OCI-LY7 (cell line): ENCODE measurements at regions not wholly inside any gene's neighbourhood (a gene's known extent, or its start where the extent isn't known, plus 50 kb on each side); places are given as distances from the start of the nearest gene placed in this dataset.

Source experiments
- BruUV-seq: library from RNA; stranded (reverse); fragments of 400-500 nt; replicated peaks from 2 replicates; lab custom pipeline; 2021; lab: Mats Ljungman, UMichigan
- CTCF ChIA-PET: fragments of 300-600 bp; sonication (Branson Sonifier 250); formaldehyde crosslinking; loops from one replicate; lab custom pipeline; 2022; ENCODE audit warnings: antibody characterized with exemption; ENCODE audit not compliant: unreplicated experiment; lab: Charles Lee
- POLR2A ChIA-PET: fragments of 300-600 bp; sonication (Branson Sonifier 250); formaldehyde crosslinking; loops from one replicate; lab custom pipeline; 2022; ENCODE audit warnings: antibody characterized with exemption; lab: Charles Lee
- DNase-seq: peaks from one replicate; pipeline ENCODE4 v3.0.0-alpha.2; 2015; ENCODE audit warnings: low spot score
- H2AFZ ChIP-seq: fragments of 200-600 bp; sonication (generic), shearing (Covaris generic); 2 replicates; pipeline ENCODE4 v1.6.1; 2014; ENCODE audit warnings: mild to moderate bottlenecking, antibody characterized with exemption, low read length, moderate library complexity
- H3K27ac ChIP-seq: fragments of 200-600 bp; sonication (generic); 2 replicates; pipeline ENCODE4 v1.5.1; 2014; ENCODE audit warnings: mixed run types, low read depth, mild to moderate bottlenecking, moderate library complexity, low read length, inconsistent platforms; ENCODE audit not compliant: poor library complexity, severe bottlenecking
- H3K36me3 ChIP-seq: fragments of 200-600 bp; sonication (generic); 2 replicates; pipeline ENCODE4 v1.6.1; 2014; ENCODE audit warnings: mild to moderate bottlenecking, antibody characterized with exemption, low read length, moderate library complexity, mixed read lengths; ENCODE audit not compliant: insufficient read depth
- H3K4me1 ChIP-seq: fragments of 200-600 bp; sonication (generic); 2 replicates; pipeline ENCODE4 v1.5.1; 2014; ENCODE audit warnings: mild to moderate bottlenecking, low read length; ENCODE audit not compliant: insufficient read depth, poor library complexity, severe bottlenecking
- H3K4me2 ChIP-seq: fragments of 200-600 bp; sonication (generic); 2 replicates; pipeline ENCODE4 v1.6.1; 2014; ENCODE audit warnings: mild to moderate bottlenecking, low read length
- H3K4me3 ChIP-seq: fragments of 200-600 bp; sonication (generic); 2 replicates; pipeline ENCODE4 v1.5.1; 2014; ENCODE audit warnings: mild to moderate bottlenecking, low read depth, low read length; ENCODE audit not compliant: poor library complexity, severe bottlenecking
- H3K79me2 ChIP-seq: fragments of 200-600 bp; sonication (generic); 2 replicates; pipeline ENCODE4 v1.6.1; 2016; ENCODE audit warnings: low read depth, mild to moderate bottlenecking, low read length, moderate library complexity, mixed read lengths; ENCODE audit not compliant: insufficient read depth
- H3K9me2 ChIP-seq: fragments of 200-600 bp; sonication (generic); 2 replicates; pipeline ENCODE4 v1.6.1; 2016; ENCODE audit warnings: mild to moderate bottlenecking, low read length, mixed read lengths; ENCODE audit not compliant: insufficient read depth
- H3K9me3 ChIP-seq: fragments of 200-600 bp; sonication (generic); 2 replicates; pipeline ENCODE4 v1.6.1; 2014; ENCODE audit warnings: mild to moderate bottlenecking, mixed run types, low read length, mixed read lengths
- H4K20me1 ChIP-seq: fragments of 200-600 bp; sonication (generic); 2 replicates; pipeline ENCODE4 v1.6.1; 2014; ENCODE audit warnings: mild to moderate bottlenecking, antibody characterized with exemption, low read length, moderate library complexity, mixed read lengths; ENCODE audit not compliant: insufficient read depth
- EZH2phosphoT487 ChIP-seq: fragments of 200-600 bp; sonication (generic); IDR thresholded peaks from 2 replicates; pipeline ENCODE4 v1.6.1; 2018; ENCODE audit warnings: low read depth, borderline replicate concordance, mild to moderate bottlenecking, mixed run types, antibody characterized with exemption, low read length, moderate library complexity, mixed read lengths
- intact Hi-C: fragments of 100-400 bp; cut with micrococcal nuclease; formaldehyde crosslinking; loops from one replicate; pipeline ENCODE4 v1.10.0; 2022; ENCODE audit not compliant: unreplicated experiment
- TF ChIP-seq, protein P1 (sequence below): fragments of 200-600 bp; sonication (generic); conservative IDR thresholded peaks from 2 replicates; pipeline ENCODE4 v1.5.1; 2014; ENCODE audit warnings: mild to moderate bottlenecking, antibody characterized with exemption, low read length, moderate library complexity, mixed read lengths

DNA sequence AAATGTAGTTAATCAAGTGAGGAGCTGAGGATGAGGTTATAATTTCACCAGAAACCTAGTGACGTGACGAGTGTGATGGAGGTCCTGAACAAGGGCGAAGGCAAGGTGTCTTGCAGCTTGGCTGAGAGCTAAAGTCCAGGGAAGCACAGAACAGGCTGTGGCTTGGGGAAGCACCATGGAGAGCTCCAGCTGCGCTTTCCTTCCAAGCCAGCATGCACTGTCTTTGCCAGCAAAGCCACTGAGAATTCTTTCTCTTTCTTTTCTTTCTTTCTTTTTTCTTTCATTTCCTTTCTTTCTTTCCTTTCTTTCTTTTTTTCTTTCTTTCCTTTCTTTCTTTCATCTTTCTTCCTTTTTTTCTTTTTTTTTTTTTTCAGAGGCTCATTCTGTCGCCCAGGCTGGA lies 239.3 kb downstream of the FBXO15 start:
- Histone ChIP-seq H3K36me3 (no peaks in the 10 kb centered on the region), H3K9me2 (no peaks in the 10 kb centered on the region), H3K4me2 (no peak overlapping the region), H4K20me1 (no peaks in the 10 kb centered on the region), H3K27ac (no peak overlapping the region), H2AFZ (no peak overlapping the region), H3K4me1 (no peaks in the 10 kb centered on the region), H3K4me3 (no peak overlapping the region), H3K79me2 (no peaks in the 10 kb centered on the region), H3K9me3 (no peaks in the 10 kb centered on the region)
- TF ChIP-seq, protein P1, sequence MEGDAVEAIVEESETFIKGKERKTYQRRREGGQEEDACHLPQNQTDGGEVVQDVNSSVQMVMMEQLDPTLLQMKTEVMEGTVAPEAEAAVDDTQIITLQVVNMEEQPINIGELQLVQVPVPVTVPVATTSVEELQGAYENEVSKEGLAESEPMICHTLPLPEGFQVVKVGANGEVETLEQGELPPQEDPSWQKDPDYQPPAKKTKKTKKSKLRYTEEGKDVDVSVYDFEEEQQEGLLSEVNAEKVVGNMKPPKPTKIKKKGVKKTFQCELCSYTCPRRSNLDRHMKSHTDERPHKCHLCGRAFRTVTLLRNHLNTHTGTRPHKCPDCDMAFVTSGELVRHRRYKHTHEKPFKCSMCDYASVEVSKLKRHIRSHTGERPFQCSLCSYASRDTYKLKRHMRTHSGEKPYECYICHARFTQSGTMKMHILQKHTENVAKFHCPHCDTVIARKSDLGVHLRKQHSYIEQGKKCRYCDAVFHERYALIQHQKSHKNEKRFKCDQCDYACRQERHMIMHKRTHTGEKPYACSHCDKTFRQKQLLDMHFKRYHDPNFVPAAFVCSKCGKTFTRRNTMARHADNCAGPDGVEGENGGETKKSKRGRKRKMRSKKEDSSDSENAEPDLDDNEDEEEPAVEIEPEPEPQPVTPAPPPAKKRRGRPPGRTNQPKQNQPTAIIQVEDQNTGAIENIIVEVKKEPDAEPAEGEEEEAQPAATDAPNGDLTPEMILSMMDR = no peak
- TF ChIP-seq EZH2phosphoT487 = no peak
- ChIA-PET POLR2A (no interaction called here), CTCF (no interaction called here)
- DNase-seq = no peak
- intact Hi-C loops = no loop called here
- no TSS peak for BruUV-seq

DNA sequence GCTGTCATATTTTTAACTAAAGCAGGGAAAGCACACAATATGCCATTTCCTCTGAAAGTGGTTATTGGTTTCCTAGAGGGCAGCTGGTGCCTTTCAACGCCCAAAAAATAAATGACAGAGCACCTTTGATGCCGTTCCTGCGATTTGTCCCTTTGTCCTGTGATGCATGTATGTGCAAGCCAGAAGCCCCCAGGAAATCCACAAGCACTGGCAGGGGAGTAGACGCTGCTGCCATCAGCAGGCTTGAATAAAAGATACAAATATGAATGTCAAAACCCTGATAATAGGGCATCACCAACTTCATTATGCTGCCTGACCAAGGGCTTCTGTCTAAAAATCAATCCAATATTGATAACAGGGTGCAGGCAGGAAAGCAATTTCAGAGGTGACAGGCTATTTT lies 246.1 kb downstream of the FBXO15 start:
- intact Hi-C loops = no loop called here

DNA sequence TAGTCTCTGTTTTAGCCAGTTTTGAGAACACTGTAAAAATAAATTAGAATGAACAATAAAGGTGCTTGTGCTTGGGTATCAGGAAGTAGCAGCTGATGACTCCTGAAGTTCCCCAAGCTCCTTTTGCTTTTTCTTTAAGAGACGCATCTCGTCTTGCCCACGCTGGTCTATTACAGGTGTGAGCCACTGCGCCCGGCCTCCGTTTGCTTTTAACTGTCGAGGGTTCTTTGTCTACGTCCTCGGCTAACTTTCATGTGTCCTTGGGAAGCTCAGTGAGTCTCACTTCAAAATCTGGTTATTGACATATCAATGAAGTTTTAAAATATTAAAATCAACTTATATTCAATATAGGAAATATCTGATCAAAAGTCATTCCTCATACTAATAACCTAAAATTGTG lies 246.5 kb downstream of the FBXO15 start:
- POLR2A ChIA-PET = interaction anchor here (0.7 kb wide), 1 partner anchor 13 kb away, joined by 3 read pairs; no protein-coding TSS in a partner anchor
- BruUV-seq = no TSS peak
- intact Hi-C loops = no loop called here

More for the DNA sequence above, 246.1 kb downstream of the FBXO15 start:
- Histone ChIP-seq H3K4me2 (no peak overlapping the region), H2AFZ (no peak overlapping the region), H3K9me2 (no peaks in the 10 kb centered on the region), H3K4me3 (no peak overlapping the region), H3K27ac (no peak overlapping the region), H3K36me3 (no peaks in the 10 kb centered on the region), H3K9me3 (no peaks in the 10 kb centered on the region), H3K79me2 (no peaks in the 10 kb centered on the region), H4K20me1 (no peaks in the 10 kb centered on the region), H3K4me1 (no peaks in the 10 kb centered on the region)
- TF ChIP-seq, protein P1 = no peak
- TF ChIP-seq EZH2phosphoT487 = no peak
- no TSS peak for BruUV-seq
- ChIA-PET CTCF (no interaction called here), POLR2A (interaction anchor here (0.7 kb wide), 1 partner anchor 12 kb away, joined by 3 read pairs; no protein-coding TSS in a partner anchor)
- DNase-seq = no peak

More for the DNA sequence above, 246.5 kb downstream of the FBXO15 start:
- no peak for DNase-seq
- Histone ChIP-seq H3K4me3 (no peak overlapping the region), H3K9me2 (no peaks in the 10 kb centered on the region), H3K36me3 (no peaks in the 10 kb centered on the region), H3K4me1 (no peaks in the 10 kb centered on the region), H3K9me3 (no peaks in the 10 kb centered on the region), H3K27ac (no peak overlapping the region), H3K79me2 (no peaks in the 10 kb centered on the region), H2AFZ (no peak overlapping the region), H3K4me2 (no peak overlapping the region), H4K20me1 (no peaks in the 10 kb centered on the region)
- CTCF ChIA-PET = no interaction called here
- TF ChIP-seq, protein P1 = no peak
- no peak for TF ChIP-seq EZH2phosphoT487
